MM.1S (cell line): ENCODE measurements at regions not wholly inside any gene's neighbourhood (a gene's known extent, or its start where the extent isn't known, plus 50 kb on each side); places are given as distances from the start of the nearest gene placed in this dataset.
A peak's percentile ranks its signal among the peaks of the same experiment; 100 is the strongest.

Experiments used
- DNase-seq: peaks from one replicate; pipeline ENCODE4 v3.0.0-alpha.2; 2015
- H2AFZ ChIP-seq: fragments of 300-600 bp; sonication (generic); 2 replicates; pipeline ENCODE4 v1.6.0; 2016; ENCODE audit warnings: antibody characterized with exemption, low read length
- H3F3A ChIP-seq: fragments of 300-600 bp; sonication (generic); 2 replicates; pipeline ENCODE4 v1.6.1; 2016; ENCODE audit warnings: mild to moderate bottlenecking, antibody characterized with exemption, low read length, moderate library complexity, mixed read lengths; ENCODE audit not compliant: insufficient read depth
- H3K27ac ChIP-seq: fragments of 300-600 bp; sonication (generic); 2 replicates; pipeline ENCODE4 v1.5.1; 2016; ENCODE audit warnings: mild to moderate bottlenecking, low read length
- H3K27me3 ChIP-seq: fragments of 300-600 bp; sonication (generic); replicated peaks from 2 replicates; pipeline ENCODE4 v1.6.0; 2016; ENCODE audit warnings: low read length; ENCODE audit not compliant: insufficient read depth
- H3K36me3 ChIP-seq: fragments of 300-600 bp; sonication (generic); replicated peaks from 2 replicates; pipeline ENCODE4 v1.6.1; 2016; ENCODE audit warnings: mild to moderate bottlenecking, low read length, mixed read lengths; ENCODE audit not compliant: insufficient read depth
- H3K4me1 ChIP-seq: fragments of 300-600 bp; sonication (generic); 2 replicates; pipeline ENCODE4 v1.6.1; 2016; ENCODE audit warnings: low read length, mixed read lengths
- H3K4me2 ChIP-seq: fragments of 300-600 bp; sonication (generic); 2 replicates; pipeline ENCODE4 v1.6.0; 2016; ENCODE audit warnings: low read depth, low read length
- H3K4me3 ChIP-seq: fragments of 300-600 bp; sonication (generic); 2 replicates; pipeline ENCODE4 v1.5.1; 2016; ENCODE audit warnings: low read length, mixed read lengths
- H3K79me2 ChIP-seq: fragments of 300-600 bp; sonication (generic); 2 replicates; pipeline ENCODE4 v1.6.1; 2016; ENCODE audit warnings: mixed run types, low read length, mixed read lengths
- H3K9ac ChIP-seq: fragments of 300-600 bp; sonication (generic); 2 replicates; pipeline ENCODE4 v1.6.1; 2016; ENCODE audit warnings: low read length, mixed read lengths
- H3K9me2 ChIP-seq: fragments of 300-600 bp; sonication (generic); replicated peaks from 2 replicates; pipeline ENCODE4 v1.6.1; 2016; ENCODE audit warnings: mild to moderate bottlenecking, low read length, mixed read lengths; ENCODE audit not compliant: insufficient read depth
- H3K9me3 ChIP-seq: fragments of 300-600 bp; sonication (generic); replicated peaks from 2 replicates; pipeline ENCODE4 v1.6.1; 2016; ENCODE audit warnings: mild to moderate bottlenecking, low read length, mixed read lengths; ENCODE audit not compliant: insufficient read depth
- H4K20me1 ChIP-seq: fragments of 300-600 bp; sonication (generic); 2 replicates; pipeline ENCODE4 v1.6.1; 2016; ENCODE audit warnings: mild to moderate bottlenecking, low read length, moderate library complexity, mixed read lengths; ENCODE audit not compliant: insufficient read depth
- CTCF ChIP-seq: fragments of 300-600 bp; sonication (generic); IDR thresholded peaks from 2 replicates; pipeline ENCODE4 v1.5.1; 2016; ENCODE audit warnings: antibody characterized with exemption, low read length, mixed read lengths
- EZH2 ChIP-seq: fragments of 300-600 bp; sonication (generic); optimal IDR thresholded peaks from 2 replicates; pipeline ENCODE3; 2017; ENCODE audit warnings: low read depth, mild to moderate bottlenecking, antibody characterized with exemption, low read length, mixed read lengths
- EZH2phosphoT487 ChIP-seq: fragments of 300-600 bp; sonication (generic); IDR thresholded peaks from 2 replicates; pipeline ENCODE4 v1.6.1; 2018; ENCODE audit warnings: antibody characterized with exemption, low read length

- no peaks in the 10 kb centered on the region for H3K9me3 ChIP-seq
- H2AFZ ChIP-seq = no peak overlapping the region
- H3K27me3 ChIP-seq = no peaks in the 10 kb centered on the region
- no peaks in the 10 kb centered on the region for H4K20me1 ChIP-seq
- H3K27ac ChIP-seq = no peak overlapping the region
- H3K4me1 ChIP-seq = no peaks in the 10 kb centered on the region
- H3K36me3 ChIP-seq = no peaks in the 10 kb centered on the region
- no peaks in the 10 kb centered on the region for H3K9me2 ChIP-seq
- no peaks in the 10 kb centered on the region for H3K79me2 ChIP-seq
- H3K9ac ChIP-seq = no peak overlapping the region
- H3F3A ChIP-seq = no peaks in the 10 kb centered on the region
- DNase-seq = no peak
- no peak overlapping the region for H3K4me2 ChIP-seq
- no peak overlapping the region for H3K4me3 ChIP-seq
- TF ChIP-seq EZH2 (no peak), CTCF (no peak), EZH2phosphoT487 (no peak)
Observed at GRCh38 chr3:166275024-166275390, 437.8 kb upstream of the BCHE start.

GRCh38 chr3:166274351-166275023 lies 437.3 kb upstream of the BCHE start:
- no peaks in the 10 kb centered on the region for H3K9me2 ChIP-seq
- no peaks in the 10 kb centered on the region for H4K20me1 ChIP-seq
- H3K9me3 ChIP-seq = no peaks in the 10 kb centered on the region
- H3K79me2 ChIP-seq = no peaks in the 10 kb centered on the region
- no peaks in the 10 kb centered on the region for H3K36me3 ChIP-seq
- H3K27ac ChIP-seq = no peak overlapping the region
- H2AFZ ChIP-seq = no peak overlapping the region
- no peaks in the 10 kb centered on the region for H3K27me3 ChIP-seq
- no peaks in the 10 kb centered on the region for H3F3A ChIP-seq
- no peaks in the 10 kb centered on the region for H3K4me1 ChIP-seq
- H3K4me2 ChIP-seq = no peak overlapping the region
- no peak overlapping the region for H3K9ac ChIP-seq
- TF ChIP-seq EZH2 (no peak), CTCF (no peak), EZH2phosphoT487 (no peak)
- no peak for DNase-seq
- H3K4me3 ChIP-seq = no peak overlapping the region

- Histone ChIP-seq H4K20me1 (no peaks in the 10 kb centered on the region), H3K9me3 (no peaks in the 10 kb centered on the region), H3K36me3 (no peaks in the 10 kb centered on the region), H3K4me3 (no peak overlapping the region), H3F3A (no peaks in the 10 kb centered on the region), H3K27ac (no peak overlapping the region), H3K9ac (no peak overlapping the region), H3K9me2 (no peaks in the 10 kb centered on the region), H3K27me3 (no peaks in the 10 kb centered on the region), H3K4me2 (no peak overlapping the region), H3K4me1 (no peaks in the 10 kb centered on the region), H3K79me2 (no peaks in the 10 kb centered on the region), H2AFZ (no peak overlapping the region)
- peak; percentile 12 for DNase-seq
- TF ChIP-seq EZH2phosphoT487 = no peak
- TF ChIP-seq CTCF = no peak
- no peak for TF ChIP-seq EZH2
Observed at GRCh38 chr3:166270429-166270828, 433.2 kb upstream of the BCHE start.
